HEK293 (cell line): ENCODE measurements at regions not wholly inside any gene's neighbourhood (a gene's known extent, or its start where the extent isn't known, plus 50 kb on each side); places are given as distances from the start of the nearest gene placed in this dataset.

Experiments used
- CTCF ChIA-PET: fragments of 350-600 bp; formaldehyde crosslinking; extraction: SDS; loops from one replicate; lab custom pipeline; 2021; ENCODE audit warnings: antibody characterized with exemption; lab: Yijun Ruan, JAX
- POLR2A ChIA-PET: fragments of 300-600 bp; formaldehyde crosslinking; extraction: SDS; loops from one replicate; lab custom pipeline; 2020; ENCODE audit warnings: antibody characterized with exemption, inconsistent platforms; lab: Yijun Ruan, JAX
- H3K27ac ChIP-seq: fragments of 200-500 bp; sonication (Bioruptor generic); 2 replicates; pipeline ENCODE4 v1.5.1; 2014; ENCODE audit warnings: low read depth, low read length, control low read depth, inconsistent platforms; ENCODE audit errors: extremely low read depth
- H3K36me3 ChIP-seq, 2 experiments: fragments of 200-500 bp in 1 of 2; sonication (Bioruptor generic) in 1 of 2; 1 replicate in 1 of 2; 2 replicates in 1 of 2; pipeline ENCODE4 v1.5.1; 2014 to 2017; ENCODE audit warnings: inconsistent platforms in 2 of 2, low read length in 2 of 2; ENCODE audit not compliant: control insufficient read depth in 2 of 2, insufficient read depth in 1 of 2
- H3K4me1 ChIP-seq: fragments of 200-500 bp; sonication (Bioruptor generic); 2 replicates; pipeline ENCODE4 v1.5.1; 2014; ENCODE audit warnings: mild to moderate bottlenecking, low read length, inconsistent platforms; ENCODE audit not compliant: control insufficient read depth, insufficient read depth
- H3K4me3 ChIP-seq: 2 replicates; pipeline ENCODE4 v1.5.1; 2011; ENCODE audit warnings: low read depth, mild to moderate bottlenecking, control low read depth, low read length, moderate library complexity
- H3K9me3 ChIP-seq: fragments of 200-500 bp; sonication (Bioruptor generic); 2 replicates; pipeline ENCODE4 v1.5.1; 2014; ENCODE audit warnings: low read depth, low read length, inconsistent platforms; ENCODE audit not compliant: control insufficient read depth, insufficient read depth
- FEZF1 ChIP-seq: fragments of 450-650 bp; formaldehyde crosslinking; IDR thresholded peaks from 2 replicates; pipeline ENCODE4 v1.5.1; 2016; ENCODE audit warnings: missing biosample characterization, missing genetic modification characterization
- KLF7 ChIP-seq: fragments of 450-650 bp; formaldehyde crosslinking; IDR thresholded peaks from 2 replicates; pipeline ENCODE4 v1.5.1; 2016; ENCODE audit warnings: missing biosample characterization, missing genetic modification characterization, borderline replicate concordance
- SCRT2 ChIP-seq: fragments of 450-650 bp; formaldehyde crosslinking; IDR thresholded peaks from 2 replicates; pipeline ENCODE4 v1.5.1; 2016; ENCODE audit warnings: missing biosample characterization, missing genetic modification characterization
- SP7 ChIP-seq: fragments of 450-650 bp; formaldehyde crosslinking; IDR thresholded peaks from 2 replicates; pipeline ENCODE4 v1.5.1; 2016; ENCODE audit warnings: missing biosample characterization, missing genetic modification characterization
- ZNF19 ChIP-seq: fragments of 450-650 bp; formaldehyde crosslinking; IDR thresholded peaks from 2 replicates; pipeline ENCODE4; 2016; ENCODE audit warnings: missing biosample characterization, missing genetic modification characterization, low read depth
- ZNF548 ChIP-seq: fragments of 450-650 bp; formaldehyde crosslinking; IDR thresholded peaks from 2 replicates; pipeline ENCODE4 v1.5.1; 2016; ENCODE audit warnings: missing biosample characterization, missing genetic modification characterization
- ZNF664 ChIP-seq: fragments of 450-650 bp; formaldehyde crosslinking; IDR thresholded peaks from 2 replicates; pipeline ENCODE4 v1.5.1; 2016; ENCODE audit warnings: missing biosample characterization, missing genetic modification characterization
- ZNF747 ChIP-seq: fragments of 450-650 bp; formaldehyde crosslinking; IDR thresholded peaks from 2 replicates; pipeline ENCODE4 v1.5.1; 2016; ENCODE audit warnings: missing biosample characterization, missing genetic modification characterization
- ZNF785 ChIP-seq: fragments of 450-650 bp; formaldehyde crosslinking; IDR thresholded peaks from 2 replicates; pipeline ENCODE4 v1.5.1; 2016; ENCODE audit warnings: missing biosample characterization, missing genetic modification characterization
- ZXDB ChIP-seq: fragments of 450-650 bp; formaldehyde crosslinking; IDR thresholded peaks from 2 replicates; pipeline ENCODE4 v1.5.1; 2016; ENCODE audit warnings: missing biosample characterization, missing genetic modification characterization
- TF ChIP-seq, protein P1 (sequence below): fragments of 450-650 bp; formaldehyde crosslinking; conservative IDR thresholded peaks from 2 replicates; pipeline ENCODE4 v1.5.1; 2016; ENCODE audit warnings: low read depth, missing biosample characterization, missing genetic modification characterization
- TF ChIP-seq, protein P2 (sequence below): fragments of 450-650 bp; formaldehyde crosslinking; optimal IDR thresholded peaks from 2 replicates; pipeline ENCODE3; 2016; ENCODE audit warnings: missing biosample characterization, mild to moderate bottlenecking, missing genetic modification characterization
- TF ChIP-seq, protein P3 (sequence below): fragments of 450-650 bp; formaldehyde crosslinking; IDR thresholded peaks from 2 replicates; pipeline ENCODE4 v1.5.1; 2016; ENCODE audit warnings: missing biosample characterization, missing genetic modification characterization
- TF ChIP-seq, protein P4 (sequence below): fragments of 450-650 bp; formaldehyde crosslinking; IDR thresholded peaks from 2 replicates; pipeline ENCODE4 v1.5.1; 2016; ENCODE audit warnings: missing biosample characterization, missing genetic modification characterization
- TF ChIP-seq, protein P5 (sequence below): fragments of 450-650 bp; formaldehyde crosslinking; IDR thresholded peaks from 2 replicates; pipeline ENCODE4 v1.5.1; 2016; ENCODE audit warnings: missing biosample characterization, missing genetic modification characterization

DNA sequence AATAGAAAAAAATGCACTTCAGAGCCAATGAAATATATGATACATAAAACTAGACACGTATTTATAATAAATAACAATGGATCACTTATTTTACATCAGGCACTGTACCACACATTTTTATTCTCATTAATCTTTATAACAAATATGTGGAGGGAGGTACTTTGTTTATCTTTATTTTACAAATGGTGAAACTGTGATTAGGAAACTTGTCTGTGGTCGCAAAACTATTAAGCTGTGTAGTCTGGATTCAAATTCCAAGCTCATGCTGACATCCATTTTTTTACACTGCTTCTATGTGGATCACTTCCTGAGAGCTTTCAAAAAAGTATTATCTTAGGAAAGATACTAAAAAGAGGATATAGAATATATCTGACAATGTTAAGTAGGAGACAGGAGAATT, 978.6 kb downstream of the SORCS1 start:
- no peak for TF ChIP-seq ZNF19 (tag by site-specific recombination)
- TF ChIP-seq, protein P1, sequence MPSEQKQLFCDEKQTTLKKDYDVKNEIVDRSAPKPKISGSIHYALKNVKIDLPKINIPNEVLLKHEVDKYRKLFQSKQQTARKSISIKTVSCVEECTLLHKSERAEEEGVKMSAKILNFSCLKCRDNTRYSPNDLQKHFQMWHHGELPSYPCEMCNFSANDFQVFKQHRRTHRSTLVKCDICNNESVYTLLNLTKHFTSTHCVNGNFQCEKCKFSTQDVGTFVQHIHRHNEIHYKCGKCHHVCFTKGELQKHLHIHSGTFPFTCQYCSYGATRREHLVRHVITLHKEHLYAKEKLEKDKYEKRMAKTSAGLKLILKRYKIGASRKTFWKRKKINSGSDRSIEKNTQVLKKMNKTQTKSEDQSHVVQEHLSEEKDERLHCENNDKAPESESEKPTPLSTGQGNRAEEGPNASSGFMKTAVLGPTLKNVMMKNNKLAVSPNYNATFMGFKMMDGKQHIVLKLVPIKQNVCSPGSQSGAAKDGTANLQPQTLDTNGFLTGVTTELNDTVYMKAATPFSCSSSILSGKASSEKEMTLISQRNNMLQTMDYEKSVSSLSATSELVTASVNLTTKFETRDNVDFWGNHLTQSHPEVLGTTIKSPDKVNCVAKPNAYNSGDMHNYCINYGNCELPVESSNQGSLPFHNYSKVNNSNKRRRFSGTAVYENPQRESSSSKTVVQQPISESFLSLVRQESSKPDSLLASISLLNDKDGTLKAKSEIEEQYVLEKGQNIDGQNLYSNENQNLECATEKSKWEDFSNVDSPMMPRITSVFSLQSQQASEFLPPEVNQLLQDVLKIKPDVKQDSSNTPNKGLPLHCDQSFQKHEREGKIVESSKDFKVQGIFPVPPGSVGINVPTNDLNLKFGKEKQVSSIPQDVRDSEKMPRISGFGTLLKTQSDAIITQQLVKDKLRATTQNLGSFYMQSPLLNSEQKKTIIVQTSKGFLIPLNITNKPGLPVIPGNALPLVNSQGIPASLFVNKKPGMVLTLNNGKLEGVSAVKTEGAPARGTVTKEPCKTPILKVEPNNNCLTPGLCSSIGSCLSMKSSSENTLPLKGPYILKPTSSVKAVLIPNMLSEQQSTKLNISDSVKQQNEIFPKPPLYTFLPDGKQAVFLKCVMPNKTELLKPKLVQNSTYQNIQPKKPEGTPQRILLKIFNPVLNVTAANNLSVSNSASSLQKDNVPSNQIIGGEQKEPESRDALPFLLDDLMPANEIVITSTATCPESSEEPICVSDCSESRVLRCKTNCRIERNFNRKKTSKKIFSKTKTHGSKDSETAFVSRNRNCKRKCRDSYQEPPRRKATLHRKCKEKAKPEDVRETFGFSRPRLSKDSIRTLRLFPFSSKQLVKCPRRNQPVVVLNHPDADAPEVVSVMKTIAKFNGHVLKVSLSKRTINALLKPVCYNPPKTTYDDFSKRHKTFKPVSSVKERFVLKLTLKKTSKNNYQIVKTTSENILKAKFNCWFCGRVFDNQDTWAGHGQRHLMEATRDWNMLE (tag by site-specific recombination): no peak
- TF ChIP-seq SP7 (tag by site-specific recombination): no peak
- TF ChIP-seq FEZF1 (tag by site-specific recombination): no peak
- TF ChIP-seq, protein P2, sequence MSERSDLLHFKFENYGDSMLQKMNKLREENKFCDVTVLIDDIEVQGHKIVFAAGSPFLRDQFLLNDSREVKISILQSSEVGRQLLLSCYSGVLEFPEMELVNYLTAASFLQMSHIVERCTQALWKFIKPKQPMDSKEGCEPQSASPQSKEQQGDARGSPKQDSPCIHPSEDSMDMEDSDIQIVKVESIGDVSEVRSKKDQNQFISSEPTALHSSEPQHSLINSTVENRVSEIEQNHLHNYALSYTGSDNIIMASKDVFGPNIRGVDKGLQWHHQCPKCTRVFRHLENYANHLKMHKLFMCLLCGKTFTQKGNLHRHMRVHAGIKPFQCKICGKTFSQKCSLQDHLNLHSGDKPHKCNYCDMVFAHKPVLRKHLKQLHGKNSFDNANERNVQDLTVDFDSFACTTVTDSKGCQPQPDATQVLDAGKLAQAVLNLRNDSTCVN: no peak
- TF ChIP-seq KLF7 (tag by site-specific recombination): no peak
- no peak for TF ChIP-seq ZNF785 (tag by site-specific recombination)
- TF ChIP-seq ZNF548: no peak
- TF ChIP-seq, protein P3, sequence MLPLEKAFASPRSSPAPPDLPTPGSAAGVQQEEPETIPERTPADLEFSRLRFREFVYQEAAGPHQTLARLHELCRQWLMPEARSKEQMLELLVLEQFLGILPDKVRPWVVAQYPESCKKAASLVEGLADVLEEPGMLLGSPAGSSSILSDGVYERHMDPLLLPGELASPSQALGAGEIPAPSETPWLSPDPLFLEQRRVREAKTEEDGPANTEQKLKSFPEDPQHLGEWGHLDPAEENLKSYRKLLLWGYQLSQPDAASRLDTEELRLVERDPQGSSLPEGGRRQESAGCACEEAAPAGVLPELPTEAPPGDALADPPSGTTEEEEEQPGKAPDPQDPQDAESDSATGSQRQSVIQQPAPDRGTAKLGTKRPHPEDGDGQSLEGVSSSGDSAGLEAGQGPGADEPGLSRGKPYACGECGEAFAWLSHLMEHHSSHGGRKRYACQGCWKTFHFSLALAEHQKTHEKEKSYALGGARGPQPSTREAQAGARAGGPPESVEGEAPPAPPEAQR: no peak
- TF ChIP-seq ZNF747 (tag by site-specific recombination): no peak
- no peak for TF ChIP-seq SCRT2
- TF ChIP-seq, protein P4, sequence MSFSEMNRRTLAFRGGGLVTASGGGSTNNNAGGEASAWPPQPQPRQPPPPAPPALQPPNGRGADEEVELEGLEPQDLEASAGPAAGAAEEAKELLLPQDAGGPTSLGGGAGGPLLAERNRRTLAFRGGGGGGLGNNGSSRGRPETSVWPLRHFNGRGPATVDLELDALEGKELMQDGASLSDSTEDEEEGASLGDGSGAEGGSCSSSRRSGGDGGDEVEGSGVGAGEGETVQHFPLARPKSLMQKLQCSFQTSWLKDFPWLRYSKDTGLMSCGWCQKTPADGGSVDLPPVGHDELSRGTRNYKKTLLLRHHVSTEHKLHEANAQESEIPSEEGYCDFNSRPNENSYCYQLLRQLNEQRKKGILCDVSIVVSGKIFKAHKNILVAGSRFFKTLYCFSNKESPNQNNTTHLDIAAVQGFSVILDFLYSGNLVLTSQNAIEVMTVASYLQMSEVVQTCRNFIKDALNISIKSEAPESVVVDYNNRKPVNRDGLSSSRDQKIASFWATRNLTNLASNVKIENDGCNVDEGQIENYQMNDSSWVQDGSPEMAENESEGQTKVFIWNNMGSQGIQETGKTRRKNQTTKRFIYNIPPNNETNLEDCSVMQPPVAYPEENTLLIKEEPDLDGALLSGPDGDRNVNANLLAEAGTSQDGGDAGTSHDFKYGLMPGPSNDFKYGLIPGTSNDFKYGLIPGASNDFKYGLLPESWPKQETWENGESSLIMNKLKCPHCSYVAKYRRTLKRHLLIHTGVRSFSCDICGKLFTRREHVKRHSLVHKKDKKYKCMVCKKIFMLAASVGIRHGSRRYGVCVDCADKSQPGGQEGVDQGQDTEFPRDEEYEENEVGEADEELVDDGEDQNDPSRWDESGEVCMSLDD (tag by site-specific recombination): no peak
- TF ChIP-seq, protein P5, sequence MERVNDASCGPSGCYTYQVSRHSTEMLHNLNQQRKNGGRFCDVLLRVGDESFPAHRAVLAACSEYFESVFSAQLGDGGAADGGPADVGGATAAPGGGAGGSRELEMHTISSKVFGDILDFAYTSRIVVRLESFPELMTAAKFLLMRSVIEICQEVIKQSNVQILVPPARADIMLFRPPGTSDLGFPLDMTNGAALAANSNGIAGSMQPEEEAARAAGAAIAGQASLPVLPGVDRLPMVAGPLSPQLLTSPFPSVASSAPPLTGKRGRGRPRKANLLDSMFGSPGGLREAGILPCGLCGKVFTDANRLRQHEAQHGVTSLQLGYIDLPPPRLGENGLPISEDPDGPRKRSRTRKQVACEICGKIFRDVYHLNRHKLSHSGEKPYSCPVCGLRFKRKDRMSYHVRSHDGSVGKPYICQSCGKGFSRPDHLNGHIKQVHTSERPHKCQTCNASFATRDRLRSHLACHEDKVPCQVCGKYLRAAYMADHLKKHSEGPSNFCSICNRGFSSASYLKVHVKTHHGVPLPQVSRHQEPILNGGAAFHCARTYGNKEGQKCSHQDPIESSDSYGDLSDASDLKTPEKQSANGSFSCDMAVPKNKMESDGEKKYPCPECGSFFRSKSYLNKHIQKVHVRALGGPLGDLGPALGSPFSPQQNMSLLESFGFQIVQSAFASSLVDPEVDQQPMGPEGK (tag by site-specific recombination): no peak
- TF ChIP-seq ZXDB (tag by site-specific recombination): no peak
- TF ChIP-seq ZNF664 (tag by site-specific recombination): no peak
- CTCF ChIA-PET: interaction anchor here (0.6 to 1.0 kb wide), 5 partner anchors 15 to 1687 kb away, joined by 3 read pairs; no protein-coding TSS in a partner anchor
- no peak overlapping the region for H3K4me3 ChIP-seq
- POLR2A ChIA-PET: no interaction called here
- no peak overlapping the region for H3K27ac ChIP-seq
- no peaks in the 10 kb centered on the region for H3K4me1 ChIP-seq
- no peaks in the 10 kb centered on the region for H3K9me3 ChIP-seq
- H3K36me3 ChIP-seq: no peaks in the 10 kb centered on the region
